ENCODE measurements at regions not wholly inside any gene's neighbourhood (a gene's known extent, or its start where the extent isn't known, plus 50 kb on each side); places are given as distances from the start of the nearest gene placed in this dataset.

GRCh38 chr1:231108516-231109302 lies 53.1 kb upstream of the TRIM67 start:
- no peak for DNase-seq (ENCODE audit: low spot score)

- no peak for DNase-seq (ENCODE audit: low spot score)
These were observed 54.1 kb upstream of the TRIM67 start for GRCh38 chr1:231107600-231108326.

GRCh38 chr1:231107151-231107550 lies 54.7 kb upstream of the TRIM67 start:
- no peak for DNase-seq (ENCODE audit: low spot score)

- no peak for DNase-seq (ENCODE audit: low spot score)
These were observed 55.5 kb upstream of the TRIM67 start for GRCh38 chr1:231106347-231106746.

GRCh38 chr1:231104917-231105316 lies 56.9 kb upstream of the TRIM67 start:
- no peak for DNase-seq (ENCODE audit: low spot score)

GRCh38 chr1:231103961-231104360 lies 57.9 kb upstream of the TRIM67 start:
- no peak for DNase-seq (ENCODE audit: low spot score)

- no peak for DNase-seq (ENCODE audit: low spot score)
These were observed 60.1 kb upstream of the FAM89A start for GRCh38 chr1:231099996-231100767.

GRCh38 chr1:231099311-231099710 lies 59.3 kb upstream of the FAM89A start:
- no peak for DNase-seq (ENCODE audit: low spot score)

GRCh38 chr1:231095595-231095994 lies 55.5 kb upstream of the FAM89A start:
- no peak for DNase-seq (ENCODE audit: low spot score)

- DNase-seq (ENCODE audit: low spot score) = no peak
These were observed 54.4 kb upstream of the FAM89A start for GRCh38 chr1:231094421-231094820.

GRCh38 chr1:231093156-231093922 lies 53.3 kb upstream of the FAM89A start:
- no peak for DNase-seq (ENCODE audit: low spot score)

GRCh38 chr1:231092380-231092779 lies 52.3 kb upstream of the FAM89A start:
- no peak for DNase-seq (ENCODE audit: low spot score)

- peak; percentile 51 for DNase-seq (ENCODE audit: low spot score)
These were observed 51.8 kb upstream of the FAM89A start for GRCh38 chr1:231091831-231092301.

GRCh38 chr1:231091415-231091814 lies 51.4 kb upstream of the FAM89A start:
- DNase-seq (ENCODE audit: low spot score) = no peak

Measured in SW480 (cell line).